ENCODE measurements at regions not wholly inside any gene's neighbourhood (a gene's known extent, or its start where the extent isn't known, plus 50 kb on each side); places are given as distances from the start of the nearest gene placed in this dataset.

- no peak for DNase-seq (ENCODE audit: low read depth, low spot score)
Observed at GRCh38 chr6:134467620-134468019, 149.7 kb upstream of the SGK1 start.

- DNase-seq (ENCODE audit: low read depth, low spot score) = no peak
Observed at GRCh38 chr6:134466771-134467525, 149.0 kb upstream of the SGK1 start.

GRCh38 chr6:134464690-134465411 is 146.9 kb upstream of the SGK1 start:
- no peak for DNase-seq (ENCODE audit: low read depth, low spot score)

GRCh38 chr6:134458857-134459657 is 141.1 kb upstream of the SGK1 start:
- DNase-seq (ENCODE audit: low read depth, low spot score) = no peak

GRCh38 chr6:134457941-134458340 is 140.0 kb upstream of the SGK1 start:
- DNase-seq (ENCODE audit: low read depth, low spot score) = no peak

GRCh38 chr6:134456226-134456625 is 138.3 kb upstream of the SGK1 start:
- DNase-seq (ENCODE audit: low read depth, low spot score) = peak; percentile 17

- DNase-seq (ENCODE audit: low read depth, low spot score) = no peak
Observed at GRCh38 chr6:134455319-134455718, 137.4 kb upstream of the SGK1 start.

- no peak for DNase-seq (ENCODE audit: low read depth, low spot score)
Observed at GRCh38 chr6:134454794-134455193, 136.9 kb upstream of the SGK1 start.

- peak; percentile 44 for DNase-seq (ENCODE audit: low read depth, low spot score)
Observed at GRCh38 chr6:134453792-134454510, 136.0 kb upstream of the SGK1 start.

- no peak for DNase-seq (ENCODE audit: low read depth, low spot score)
Observed at GRCh38 chr6:134452906-134453305, 135.0 kb upstream of the SGK1 start.

- no peak for DNase-seq (ENCODE audit: low read depth, low spot score)
Observed at GRCh38 chr6:134451529-134451928, 133.6 kb upstream of the SGK1 start.

GRCh38 chr6:134449781-134450180 is 131.9 kb upstream of the SGK1 start:
- DNase-seq (ENCODE audit: low read depth, low spot score) = no peak

GRCh38 chr6:134449004-134449403 is 131.1 kb upstream of the SGK1 start:
- DNase-seq (ENCODE audit: low read depth, low spot score) = no peak

- no peak for DNase-seq (ENCODE audit: low read depth, low spot score)
Observed at GRCh38 chr6:134447883-134448387, 130.0 kb upstream of the SGK1 start.

- DNase-seq (ENCODE audit: low read depth, low spot score) = no peak
Observed at GRCh38 chr6:134447423-134447822, 129.5 kb upstream of the SGK1 start.

- no peak for DNase-seq (ENCODE audit: low read depth, low spot score)
Observed at GRCh38 chr6:134446896-134447295, 129.0 kb upstream of the SGK1 start.

GRCh38 chr6:134446218-134446848 is 128.4 kb upstream of the SGK1 start:
- DNase-seq (ENCODE audit: low read depth, low spot score) = no peak

GRCh38 chr6:134443009-134443408 is 125.1 kb upstream of the SGK1 start:
- no peak for DNase-seq (ENCODE audit: low read depth, low spot score)

GRCh38 chr6:134442073-134442472 is 124.2 kb upstream of the SGK1 start:
- no peak for DNase-seq (ENCODE audit: low read depth, low spot score)

GRCh38 chr6:134438837-134439236 is 120.9 kb upstream of the SGK1 start:
- DNase-seq (ENCODE audit: low read depth, low spot score) = no peak

- DNase-seq (ENCODE audit: low read depth, low spot score) = no peak
Observed at GRCh38 chr6:134437376-134437775, 119.5 kb upstream of the SGK1 start.
